Cardiac muscle cell (in vitro differentiated cells and primary cell): ENCODE measurements at regions not wholly inside any gene's neighbourhood (a gene's known extent, or its start where the extent isn't known, plus 50 kb on each side); places are given as distances from the start of the nearest gene placed in this dataset.

ENCODE experiments used
- DNase-seq, 2 donors: peaks; one replicate each; pipeline versions ENCODE4 v3.0.0 to v3.0.0-alpha.2; 2010 to 2017; ENCODE audit warnings: low read depth in 1 of 2, low spot score in 1 of 2
- H3K27ac ChIP-seq: fragments of 200-600 bp; sonication (generic); 2 replicates; pipeline ENCODE4 v1.5.1; 2016
- H3K27me3 ChIP-seq: fragments of 200-600 bp; sonication (generic); 2 replicates; pipeline ENCODE4 v1.6.0; 2016; ENCODE audit warnings: control low read depth
- H3K36me3 ChIP-seq: fragments of 200-600 bp; sonication (generic); 2 replicates; pipeline ENCODE4 v1.5.1; 2016; ENCODE audit warnings: control low read depth
- H3K4me1 ChIP-seq: fragments of 200-600 bp; sonication (generic); 2 replicates; pipeline ENCODE4 v1.8.1; 2017; ENCODE audit warnings: low read depth, mild to moderate bottlenecking, mixed run types
- H3K4me3 ChIP-seq: fragments of 200-600 bp; sonication (generic); 2 replicates; pipeline ENCODE4 v1.5.1; 2016; ENCODE audit warnings: mild to moderate bottlenecking
- H3K9me3 ChIP-seq: fragments of 200-600 bp; sonication (generic); 2 replicates; pipeline ENCODE4 v1.5.1; 2017; ENCODE audit warnings: low read depth, mild to moderate bottlenecking, control low read depth
- CTCF ChIP-seq: IDR thresholded peaks from 2 replicates; pipeline ENCODE4 v1.5.1; 2012; ENCODE audit warnings: low read depth, mild to moderate bottlenecking, low read length

DNA sequence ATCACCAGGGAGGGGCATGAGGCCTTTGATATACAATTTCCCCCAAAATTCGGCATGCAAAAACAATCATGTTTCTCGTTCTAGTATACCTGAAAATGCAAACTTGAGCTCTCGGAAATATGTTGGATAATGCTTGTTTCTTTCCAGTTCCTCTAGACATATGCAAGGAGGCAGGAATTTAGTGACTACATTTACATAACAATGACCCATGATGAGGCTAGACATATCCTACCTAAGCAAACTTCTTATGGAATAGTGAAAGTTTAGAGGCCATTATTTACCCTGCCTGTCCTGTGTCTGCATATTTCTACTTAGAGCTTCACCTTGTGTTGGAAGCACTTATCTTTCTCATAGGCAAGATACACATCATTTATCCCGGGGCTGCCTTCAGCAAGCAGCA is 514.6 kb downstream of the KCNJ2 start:
- no peaks in the 10 kb centered on the region for H3K9me3 ChIP-seq
- H3K4me1 ChIP-seq: no peaks in the 10 kb centered on the region
- no peaks in the 10 kb centered on the region for H3K36me3 ChIP-seq
- no peak overlapping the region for H3K27ac ChIP-seq
- no peak for DNase-seq
- no peak overlapping the region for H3K4me3 ChIP-seq
- no peak for TF ChIP-seq CTCF
- no peaks in the 10 kb centered on the region for H3K27me3 ChIP-seq

DNA sequence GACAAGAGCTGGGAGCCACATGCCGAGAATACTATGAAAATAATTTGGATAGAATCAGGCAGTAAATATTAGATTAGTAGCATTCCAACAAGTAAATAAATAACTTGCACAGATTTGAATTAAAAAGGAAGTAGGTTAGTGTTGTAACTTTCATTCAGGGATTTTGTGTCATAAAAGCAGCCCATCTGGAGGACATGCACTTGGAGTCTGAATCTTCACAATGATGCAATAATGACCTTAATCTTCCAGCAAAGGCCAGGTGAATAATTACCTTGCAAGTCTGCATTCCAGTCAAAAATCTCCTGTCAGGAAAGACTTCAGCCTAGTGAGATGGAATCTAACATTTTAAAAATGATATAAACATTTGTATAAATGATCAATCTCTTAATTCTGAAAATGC is 518.1 kb downstream of the KCNJ2 start:
- H3K4me1 ChIP-seq: no peaks in the 10 kb centered on the region
- no peaks in the 10 kb centered on the region for H3K27me3 ChIP-seq
- no peaks in the 10 kb centered on the region for H3K9me3 ChIP-seq
- no peak overlapping the region for H3K4me3 ChIP-seq
- TF ChIP-seq CTCF: no peak
- DNase-seq: no peak
- H3K27ac ChIP-seq: no peak overlapping the region
- H3K36me3 ChIP-seq: no peaks in the 10 kb centered on the region

DNA sequence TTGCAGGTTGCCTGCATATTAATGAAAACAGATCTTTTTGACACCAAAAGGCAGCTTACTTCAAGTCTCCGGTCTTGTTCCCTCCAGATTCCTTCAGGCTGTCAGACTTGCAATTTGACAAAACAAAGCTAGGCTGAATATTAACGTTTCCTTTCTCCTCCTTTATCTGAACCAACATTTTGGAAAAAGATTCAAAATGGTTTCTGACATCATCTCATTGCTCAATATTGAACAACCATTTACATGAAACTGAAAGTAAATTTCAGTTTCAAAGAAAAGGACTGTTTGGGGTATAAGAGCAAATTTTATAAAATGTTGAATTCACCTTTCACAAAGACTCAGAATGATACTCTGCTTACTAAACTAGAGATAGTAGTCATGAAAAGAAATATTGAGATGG is 521.8 kb downstream of the KCNJ2 start:
- Histone ChIP-seq H3K4me3 (no peak overlapping the region), H3K27me3 (no peaks in the 10 kb centered on the region), H3K27ac (no peak overlapping the region), H3K9me3 (no peaks in the 10 kb centered on the region), H3K36me3 (no peaks in the 10 kb centered on the region), H3K4me1 (no peaks in the 10 kb centered on the region)
- DNase-seq: peak in 1 of 2 donors; percentile 1
- TF ChIP-seq CTCF: no peak

DNA sequence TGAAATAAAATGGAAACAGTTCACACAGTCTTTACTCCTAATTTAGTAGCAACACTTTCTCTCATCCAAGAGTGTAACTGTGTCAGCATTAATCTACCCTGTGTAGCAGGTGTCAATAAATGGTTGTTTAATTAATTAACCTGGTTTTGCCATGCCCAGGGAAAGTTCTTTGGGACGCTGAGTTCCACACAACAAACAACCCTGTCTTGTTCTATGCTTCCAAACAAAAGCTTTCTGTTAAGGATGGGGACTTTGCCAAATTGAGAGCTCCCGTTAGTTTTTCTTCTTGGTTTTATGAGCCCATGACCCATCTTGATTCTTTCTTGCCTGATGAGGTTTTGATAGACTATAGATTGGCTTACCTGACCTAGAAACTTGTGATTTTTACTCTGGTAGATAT is 530.1 kb downstream of the KCNJ2 start:
- TF ChIP-seq CTCF: no peak
- no peak for DNase-seq
- H3K27ac ChIP-seq: no peak overlapping the region
- no peak overlapping the region for H3K4me3 ChIP-seq
- no peaks in the 10 kb centered on the region for H3K9me3 ChIP-seq
- H3K36me3 ChIP-seq: no peaks in the 10 kb centered on the region
- no peaks in the 10 kb centered on the region for H3K27me3 ChIP-seq
- H3K4me1 ChIP-seq: no peaks in the 10 kb centered on the region

GRCh38 chr17:70702683-70703255 is 533.4 kb downstream of the KCNJ2 start:
- no peaks in the 10 kb centered on the region for H3K4me1 ChIP-seq
- no peak overlapping the region for H3K4me3 ChIP-seq
- no peaks in the 10 kb centered on the region for H3K9me3 ChIP-seq
- DNase-seq: no peak
- no peaks in the 10 kb centered on the region for H3K36me3 ChIP-seq
- no peaks in the 10 kb centered on the region for H3K27me3 ChIP-seq
- TF ChIP-seq CTCF: no peak
- H3K27ac ChIP-seq: no peak overlapping the region

- Histone ChIP-seq H3K27me3 (no peaks in the 10 kb centered on the region), H3K27ac (no peak overlapping the region), H3K4me3 (no peak overlapping the region), H3K4me1 (no peaks in the 10 kb centered on the region), H3K36me3 (no peaks in the 10 kb centered on the region), H3K9me3 (no peaks in the 10 kb centered on the region)
- TF ChIP-seq CTCF: no peak
- DNase-seq: no peak
These were observed 540.3 kb downstream of the KCNJ2 start for GRCh38 chr17:70709596-70709995.
